NCI-H1436 (cell line): ENCODE measurements at regions not wholly inside any gene's neighbourhood (a gene's known extent, or its start where the extent isn't known, plus 50 kb on each side); places are given as distances from the start of the nearest gene placed in this dataset.
"Not testable (repeated sequence)": the region's sequence is repeated elsewhere in the genome, so short reads cannot be mapped to it uniquely, and the experiment has no call there.

ENCODE experiments used
- DNase-seq: peaks from one replicate; lab custom pipeline; 2025; lab: John Stamatoyannopoulos, UW

DNA sequence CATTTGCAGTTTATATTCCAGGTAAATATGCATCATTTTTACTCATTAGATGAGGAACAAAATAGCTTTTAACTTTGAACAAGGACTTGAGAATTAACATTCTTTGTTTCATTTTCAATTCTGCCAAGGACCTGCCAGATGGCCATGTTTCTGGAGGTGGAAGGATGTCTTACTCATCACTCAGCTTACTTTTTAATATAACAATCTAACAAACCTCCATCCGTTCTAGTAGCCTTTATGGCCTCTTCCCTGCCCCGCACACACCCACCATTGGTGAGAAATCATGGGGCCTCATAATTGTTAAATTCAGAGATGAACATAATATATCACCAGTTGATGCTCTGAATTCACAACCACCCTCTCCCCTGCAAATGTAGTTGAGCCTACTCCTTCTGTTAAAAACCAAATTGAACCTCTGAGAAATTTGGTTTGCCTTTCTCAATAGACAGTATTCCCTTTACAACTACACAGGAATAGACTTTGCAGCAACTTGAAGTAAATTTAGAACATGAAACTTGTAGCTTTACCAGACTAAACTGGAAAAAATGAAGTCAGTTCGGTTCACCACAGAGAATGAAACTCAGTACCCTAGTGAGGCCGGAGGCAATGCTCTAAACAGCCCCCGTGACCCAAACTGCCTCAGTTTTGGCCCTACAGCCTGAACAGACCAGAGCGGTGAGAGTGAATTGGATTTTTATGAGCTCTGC, 50.1 kb upstream of the ACSL4 start:
- no peak for DNase-seq

DNA sequence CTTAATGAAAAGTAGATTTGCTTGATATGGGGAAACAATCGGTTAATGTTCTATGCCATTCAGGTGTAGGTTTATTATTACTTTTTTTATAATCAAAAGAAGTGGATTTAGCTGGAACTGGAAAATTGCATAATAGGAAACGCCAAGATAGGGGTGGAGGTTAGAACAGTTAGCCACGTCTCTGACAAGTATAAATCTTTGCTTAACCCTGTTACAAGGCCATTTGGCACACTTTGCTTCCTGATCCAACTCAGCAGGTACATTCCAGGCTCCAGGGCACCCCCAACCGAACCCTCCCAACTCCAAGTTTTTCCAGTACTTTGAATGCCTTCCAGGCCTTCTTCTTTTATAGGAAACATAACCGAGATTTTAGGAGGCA, 50.6 kb upstream of the ACSL4 start:
- no peak for DNase-seq

- no peak for DNase-seq
Measured at GRCh38 chrX:109785053-109785452, 52.0 kb upstream of the ACSL4 start.

DNA sequence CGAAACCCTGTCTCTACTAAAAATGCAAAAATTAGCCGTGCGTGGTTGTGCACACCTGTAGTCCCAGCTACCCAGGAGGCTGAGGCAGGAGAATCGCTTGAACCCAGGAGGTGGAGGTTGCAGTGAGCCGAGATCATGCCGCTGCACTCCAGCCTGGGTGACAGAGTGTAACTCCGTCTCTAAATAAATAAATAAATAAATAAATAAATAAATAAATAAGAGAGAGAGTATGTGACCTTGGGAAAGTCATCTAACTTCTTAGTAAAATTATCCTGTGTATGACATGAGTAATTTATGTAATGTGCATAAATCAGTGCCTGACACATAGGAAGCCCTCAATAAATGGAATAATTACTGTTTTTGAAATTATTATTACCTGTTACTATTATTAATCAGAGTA, 57.5 kb upstream of the ACSL4 start:
- DNase-seq, result not testable (repeated sequence)

- DNase-seq, result no peak
Measured at GRCh38 chrX:109793191-109793590, 60.1 kb upstream of the ACSL4 start.

DNA sequence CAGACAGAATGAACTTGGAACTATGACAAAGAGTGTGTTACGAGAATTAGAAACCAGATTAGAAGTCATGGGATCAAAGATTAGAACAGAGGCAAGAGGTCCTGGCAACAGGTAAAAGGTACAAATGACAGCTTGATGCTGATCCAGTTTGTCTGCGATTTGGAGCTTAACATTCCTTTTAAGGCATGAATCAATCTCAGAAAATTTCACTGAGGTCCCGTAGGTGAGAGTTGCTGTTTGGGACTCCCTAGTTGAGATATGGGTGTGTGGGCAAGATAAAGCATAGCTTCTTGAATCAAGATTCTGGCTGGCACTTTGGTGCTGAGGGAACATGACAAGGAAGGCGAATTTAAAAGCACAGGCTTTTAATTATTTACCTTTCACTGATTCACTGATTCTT, 62.6 kb upstream of the ACSL4 start:
- DNase-seq, result no peak

DNA sequence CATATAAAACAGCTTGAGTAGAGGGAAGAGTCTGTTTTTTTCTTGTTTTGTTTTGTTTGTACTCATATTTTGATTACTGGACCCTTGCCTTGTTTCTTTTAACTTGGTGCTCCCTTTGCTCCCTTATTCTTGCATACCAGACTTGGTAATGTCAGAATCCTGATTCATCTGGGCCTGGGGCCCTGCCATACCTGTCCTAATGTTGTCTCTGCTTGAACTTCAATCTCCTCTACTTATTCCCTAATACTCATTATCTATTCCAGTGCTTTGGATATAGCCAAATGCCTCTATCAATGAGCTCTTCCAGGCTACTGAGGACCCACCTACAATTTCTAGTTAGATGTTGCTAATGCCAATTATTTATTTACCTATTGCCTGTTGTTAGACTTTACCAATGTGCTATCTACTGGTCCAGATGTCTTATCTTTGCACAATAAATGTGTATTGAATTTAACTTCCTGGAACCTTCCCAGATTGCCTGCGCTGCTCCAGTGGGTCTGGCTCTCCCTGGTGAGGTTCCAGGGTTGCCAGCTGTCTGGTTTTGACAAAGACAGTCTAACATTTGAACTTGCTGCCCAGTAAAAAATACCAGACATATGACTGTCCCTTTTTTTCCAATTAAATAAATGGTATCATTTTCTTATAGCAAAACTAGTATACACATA, 64.4 kb upstream of the ACSL4 start:
- DNase-seq, result no peak

GRCh38 chrX:109812236-109812635, 79.2 kb upstream of the ACSL4 start:
- DNase-seq, result no peak

DNA sequence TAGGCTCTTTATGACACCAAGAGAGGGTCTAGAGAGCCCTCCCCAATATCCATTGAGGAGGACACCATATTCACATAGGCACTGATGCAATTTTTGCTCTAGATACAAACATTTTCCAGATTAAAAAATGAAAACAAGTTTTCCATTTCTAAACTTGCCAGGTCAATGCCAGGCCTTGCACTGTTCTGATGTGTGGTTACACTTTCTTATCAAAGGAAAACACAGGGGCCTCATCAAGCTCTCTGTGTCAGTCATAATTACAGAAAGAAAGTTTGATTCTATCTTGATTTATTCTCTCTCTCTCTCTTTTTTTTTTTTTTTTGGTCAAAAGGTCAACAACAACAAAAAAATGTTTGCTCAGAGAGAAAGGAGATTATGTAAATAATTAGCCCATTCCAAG, 80.2 kb upstream of the ACSL4 start:
- DNase-seq, result no peak

- peak; percentile 50 for DNase-seq
Measured at GRCh38 chrX:109818976-109819375, 85.9 kb upstream of the ACSL4 start.

GRCh38 chrX:109822861-109823260, 89.8 kb upstream of the ACSL4 start:
- no peak for DNase-seq

DNA sequence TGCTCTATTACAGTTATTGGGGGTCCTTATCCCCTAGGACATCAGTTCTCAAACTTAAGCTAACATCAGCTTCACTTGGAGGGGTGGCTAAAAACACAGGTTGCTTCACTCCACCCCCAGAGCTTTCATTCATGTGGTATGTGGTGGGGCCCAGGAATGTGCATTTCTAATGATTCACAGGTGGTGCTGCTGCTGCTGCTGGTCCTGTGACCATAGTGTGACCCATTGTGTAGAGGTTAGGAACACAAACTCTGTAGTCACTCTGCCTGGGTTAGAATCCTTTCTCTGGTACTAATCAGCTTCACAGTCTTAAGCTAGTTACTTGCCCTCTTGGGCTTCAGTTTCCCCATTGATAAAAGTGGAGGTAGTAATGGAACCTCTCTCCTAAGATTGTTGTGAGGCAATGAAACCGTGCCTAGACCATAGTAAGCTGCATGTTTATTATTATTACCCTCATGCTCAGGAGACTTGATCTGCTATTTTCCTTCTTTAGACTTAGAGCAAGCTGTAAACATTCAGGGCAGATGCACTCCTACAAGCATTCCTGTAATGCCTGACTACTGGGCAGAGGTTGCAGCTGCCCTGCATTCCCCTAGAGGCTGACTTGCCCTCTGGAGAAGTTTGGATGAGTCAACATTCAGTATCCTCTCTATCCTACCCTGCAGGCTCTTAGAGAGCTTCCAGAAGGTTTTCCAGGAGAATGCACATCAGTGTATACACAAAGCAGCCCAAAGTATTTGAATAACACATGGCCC, 94.1 kb upstream of the ACSL4 start:
- no peak for DNase-seq

GRCh38 chrX:109827772-109828171, 94.7 kb upstream of the ACSL4 start:
- DNase-seq, result no peak

DNA sequence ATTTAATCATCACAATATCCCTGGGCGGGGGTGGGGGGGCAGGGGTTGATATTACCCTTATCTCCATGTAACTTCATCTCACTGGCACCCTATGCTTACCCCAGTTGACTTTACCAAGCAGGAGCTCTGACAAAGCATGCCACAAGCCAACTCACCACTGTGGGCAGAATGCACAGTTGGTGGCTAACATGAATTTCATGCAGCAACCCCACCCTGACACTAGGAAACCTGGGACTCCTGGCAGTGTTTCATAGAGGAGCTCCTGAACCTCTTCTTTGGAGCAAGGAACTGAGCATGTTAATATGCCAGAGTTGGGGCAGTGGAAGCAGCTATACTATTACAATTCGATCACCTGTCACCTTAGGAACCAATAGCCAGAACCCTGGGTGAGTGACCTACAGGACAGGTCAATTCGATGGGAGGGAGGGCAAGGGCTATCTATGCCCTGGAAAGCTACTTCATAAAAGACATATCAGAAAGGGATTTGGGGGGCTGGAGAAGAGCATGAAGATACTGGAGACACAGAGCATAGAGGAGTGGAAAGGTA, 97.2 kb upstream of the ACSL4 start:
- no peak for DNase-seq

- DNase-seq, result no peak
Measured at GRCh38 chrX:109830704-109831206, 97.7 kb upstream of the ACSL4 start.

GRCh38 chrX:109831326-109831985, 98.4 kb upstream of the ACSL4 start:
- no peak for DNase-seq

DNA sequence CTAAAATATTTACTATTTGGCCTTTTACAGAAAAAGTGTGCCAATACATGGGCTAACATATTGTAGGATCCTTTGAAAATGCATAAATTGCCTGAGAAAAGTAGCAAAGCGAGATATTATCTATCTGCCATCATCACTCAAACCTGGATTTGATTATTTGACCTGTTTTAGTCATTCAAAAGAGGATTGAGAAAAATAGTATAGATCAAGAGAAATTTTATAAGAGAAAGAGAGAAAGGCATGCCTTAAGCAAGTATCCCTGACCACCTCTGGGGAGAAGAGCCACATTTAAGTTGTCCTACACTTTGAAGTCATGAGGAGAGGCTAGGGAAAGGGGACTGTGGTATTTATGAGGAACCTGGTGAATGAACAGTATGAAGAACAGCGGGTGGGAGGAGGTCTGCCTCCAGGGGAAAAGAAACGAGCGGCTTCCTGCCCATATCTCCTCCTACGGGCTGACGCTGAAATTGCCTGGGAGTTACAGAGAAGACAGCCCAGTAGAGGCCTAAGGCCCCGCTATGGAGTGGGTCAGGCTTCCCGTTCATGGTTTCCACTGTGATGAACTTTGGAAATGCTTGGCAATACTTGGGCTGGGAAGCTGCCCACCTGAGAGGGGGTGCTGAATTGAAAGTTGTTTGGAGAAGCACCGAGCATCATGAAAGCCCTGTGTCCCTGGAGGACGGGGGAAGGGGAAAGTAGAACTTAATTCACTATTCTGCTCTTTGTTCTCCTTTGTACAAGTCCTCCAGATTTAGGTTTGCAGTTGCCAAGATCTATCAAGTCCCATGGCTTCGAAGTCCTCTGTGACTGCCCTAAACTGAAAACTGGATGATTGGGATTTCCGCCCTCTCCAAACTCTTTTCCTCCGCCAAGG, 106.9 kb upstream of the ACSL4 start:
- no peak for DNase-seq

- no peak for DNase-seq
Measured at GRCh38 chrX:109840585-109840984, 107.5 kb upstream of the ACSL4 start.

- DNase-seq, result no peak
Measured at GRCh38 chrX:109841257-109841656, 108.2 kb upstream of the ACSL4 start.

- no peak for DNase-seq
Measured at GRCh38 chrX:109841869-109842579, 109.0 kb upstream of the ACSL4 start.

DNA sequence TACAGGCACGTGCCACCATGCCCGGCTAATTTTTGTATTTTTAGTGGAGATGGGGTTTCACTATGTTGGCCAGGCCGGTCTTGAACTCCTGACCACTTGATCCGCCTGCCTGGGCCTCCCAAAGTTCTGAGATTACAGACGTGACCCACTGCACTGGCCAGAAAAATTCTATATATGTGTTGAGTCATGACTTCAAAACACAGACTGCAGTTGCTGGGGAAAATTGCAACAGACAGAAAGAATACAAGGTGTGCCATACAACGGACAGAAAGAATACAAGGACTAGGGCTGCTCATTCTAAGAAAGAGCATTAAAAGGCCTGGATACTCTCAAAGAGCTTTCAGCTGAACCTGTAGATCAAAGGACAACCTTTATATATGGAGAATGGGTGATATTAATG, 109.6 kb upstream of the ACSL4 start:
- no peak for DNase-seq
